ENCODE measurements at regions not wholly inside any gene's neighbourhood (a gene's known extent, or its start where the extent isn't known, plus 50 kb on each side); places are given as distances from the start of the nearest gene placed in this dataset.

DNA sequence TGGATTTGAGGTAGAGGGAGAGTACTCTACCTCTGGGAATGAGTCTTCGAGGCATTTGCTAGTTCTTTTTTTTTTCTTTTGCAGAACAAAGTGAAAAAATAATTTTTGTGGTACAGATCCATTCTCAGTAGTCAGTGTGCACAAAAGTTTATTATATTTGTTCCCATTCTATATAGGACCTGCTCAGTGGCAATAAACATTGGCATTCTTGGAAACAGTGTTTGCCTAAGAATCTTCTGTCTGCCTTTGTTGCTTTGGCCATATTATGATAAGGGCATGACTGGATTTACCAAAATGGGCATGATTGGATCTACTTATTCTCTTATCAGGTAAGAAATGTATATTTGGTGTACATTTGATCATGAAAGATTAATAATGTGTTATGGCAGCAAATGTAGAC lies 583.3 kb downstream of the PLCL1 start:
- Mint-ChIP-seq H3K36me3 (no peaks in the 10 kb centered on the region), H3K27ac (no peak overlapping the region), H3K4me3 (no peak overlapping the region), H3K9me3 (no peaks in the 10 kb centered on the region), H3K4me1 (no peaks in the 10 kb centered on the region), H3K27me3 (ENCODE audit: low read depth) (no peaks in the 10 kb centered on the region)
- DNase-seq (ENCODE audit: low spot score) (no peak), ATAC-seq (no peak)
- TF ChIP-seq NR1H2 (CRISPR knock-in tag; IDR thresholded peaks at IDR 0.05) (no peak), ZNF317 (CRISPR knock-in tag; IDR thresholded peaks at IDR 0.05; ENCODE audit: borderline replicate concordance, low read depth) (no peak), ELF4 (CRISPR knock-in tag; IDR thresholded peaks at IDR 0.05; ENCODE audit: low read depth) (no peak), FOXP1 (CRISPR knock-in tag; IDR thresholded peaks at IDR 0.05; ENCODE audit: borderline replicate concordance) (no peak), FOXJ3 (CRISPR knock-in tag; IDR thresholded peaks at IDR 0.05; ENCODE audit: borderline replicate concordance) (no peak), CREB1 (CRISPR knock-in tag; IDR thresholded peaks at IDR 0.05) (no peak), ZNF232 (CRISPR knock-in tag; IDR thresholded peaks at IDR 0.05) (no peak), NFE2L1 (CRISPR knock-in tag; IDR thresholded peaks at IDR 0.05) (no peak)
- TF ChIP-seq, protein P1, sequence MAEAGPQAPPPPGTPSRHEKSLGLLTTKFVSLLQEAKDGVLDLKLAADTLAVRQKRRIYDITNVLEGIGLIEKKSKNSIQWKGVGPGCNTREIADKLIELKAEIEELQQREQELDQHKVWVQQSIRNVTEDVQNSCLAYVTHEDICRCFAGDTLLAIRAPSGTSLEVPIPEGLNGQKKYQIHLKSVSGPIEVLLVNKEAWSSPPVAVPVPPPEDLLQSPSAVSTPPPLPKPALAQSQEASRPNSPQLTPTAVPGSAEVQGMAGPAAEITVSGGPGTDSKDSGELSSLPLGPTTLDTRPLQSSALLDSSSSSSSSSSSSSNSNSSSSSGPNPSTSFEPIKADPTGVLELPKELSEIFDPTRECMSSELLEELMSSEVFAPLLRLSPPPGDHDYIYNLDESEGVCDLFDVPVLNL (CRISPR knock-in tag; IDR thresholded peaks at IDR 0.05; ENCODE audit: borderline replicate concordance, low read depth) = no peak
- TF ChIP-seq, protein P2, sequence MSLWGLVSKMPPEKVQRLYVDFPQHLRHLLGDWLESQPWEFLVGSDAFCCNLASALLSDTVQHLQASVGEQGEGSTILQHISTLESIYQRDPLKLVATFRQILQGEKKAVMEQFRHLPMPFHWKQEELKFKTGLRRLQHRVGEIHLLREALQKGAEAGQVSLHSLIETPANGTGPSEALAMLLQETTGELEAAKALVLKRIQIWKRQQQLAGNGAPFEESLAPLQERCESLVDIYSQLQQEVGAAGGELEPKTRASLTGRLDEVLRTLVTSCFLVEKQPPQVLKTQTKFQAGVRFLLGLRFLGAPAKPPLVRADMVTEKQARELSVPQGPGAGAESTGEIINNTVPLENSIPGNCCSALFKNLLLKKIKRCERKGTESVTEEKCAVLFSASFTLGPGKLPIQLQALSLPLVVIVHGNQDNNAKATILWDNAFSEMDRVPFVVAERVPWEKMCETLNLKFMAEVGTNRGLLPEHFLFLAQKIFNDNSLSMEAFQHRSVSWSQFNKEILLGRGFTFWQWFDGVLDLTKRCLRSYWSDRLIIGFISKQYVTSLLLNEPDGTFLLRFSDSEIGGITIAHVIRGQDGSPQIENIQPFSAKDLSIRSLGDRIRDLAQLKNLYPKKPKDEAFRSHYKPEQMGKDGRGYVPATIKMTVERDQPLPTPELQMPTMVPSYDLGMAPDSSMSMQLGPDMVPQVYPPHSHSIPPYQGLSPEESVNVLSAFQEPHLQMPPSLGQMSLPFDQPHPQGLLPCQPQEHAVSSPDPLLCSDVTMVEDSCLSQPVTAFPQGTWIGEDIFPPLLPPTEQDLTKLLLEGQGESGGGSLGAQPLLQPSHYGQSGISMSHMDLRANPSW (CRISPR knock-in tag; conservative IDR thresholded peaks at IDR 0.05; ENCODE audit: low read depth) = no peak
- TF ChIP-seq, protein P3, sequence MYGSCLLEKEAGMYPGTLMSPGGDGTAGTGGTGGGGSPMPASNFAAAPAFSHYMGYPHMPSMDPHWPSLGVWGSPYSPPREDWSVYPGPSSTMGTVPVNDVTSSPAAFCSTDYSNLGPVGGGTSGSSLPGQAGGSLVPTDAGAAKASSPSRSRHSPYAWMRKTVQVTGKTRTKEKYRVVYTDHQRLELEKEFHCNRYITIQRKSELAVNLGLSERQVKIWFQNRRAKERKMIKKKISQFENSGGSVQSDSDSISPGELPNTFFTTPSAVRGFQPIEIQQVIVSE (CRISPR knock-in tag; IDR thresholded peaks at IDR 0.05; ENCODE audit: borderline replicate concordance) = no peak
- TF ChIP-seq, protein P4, sequence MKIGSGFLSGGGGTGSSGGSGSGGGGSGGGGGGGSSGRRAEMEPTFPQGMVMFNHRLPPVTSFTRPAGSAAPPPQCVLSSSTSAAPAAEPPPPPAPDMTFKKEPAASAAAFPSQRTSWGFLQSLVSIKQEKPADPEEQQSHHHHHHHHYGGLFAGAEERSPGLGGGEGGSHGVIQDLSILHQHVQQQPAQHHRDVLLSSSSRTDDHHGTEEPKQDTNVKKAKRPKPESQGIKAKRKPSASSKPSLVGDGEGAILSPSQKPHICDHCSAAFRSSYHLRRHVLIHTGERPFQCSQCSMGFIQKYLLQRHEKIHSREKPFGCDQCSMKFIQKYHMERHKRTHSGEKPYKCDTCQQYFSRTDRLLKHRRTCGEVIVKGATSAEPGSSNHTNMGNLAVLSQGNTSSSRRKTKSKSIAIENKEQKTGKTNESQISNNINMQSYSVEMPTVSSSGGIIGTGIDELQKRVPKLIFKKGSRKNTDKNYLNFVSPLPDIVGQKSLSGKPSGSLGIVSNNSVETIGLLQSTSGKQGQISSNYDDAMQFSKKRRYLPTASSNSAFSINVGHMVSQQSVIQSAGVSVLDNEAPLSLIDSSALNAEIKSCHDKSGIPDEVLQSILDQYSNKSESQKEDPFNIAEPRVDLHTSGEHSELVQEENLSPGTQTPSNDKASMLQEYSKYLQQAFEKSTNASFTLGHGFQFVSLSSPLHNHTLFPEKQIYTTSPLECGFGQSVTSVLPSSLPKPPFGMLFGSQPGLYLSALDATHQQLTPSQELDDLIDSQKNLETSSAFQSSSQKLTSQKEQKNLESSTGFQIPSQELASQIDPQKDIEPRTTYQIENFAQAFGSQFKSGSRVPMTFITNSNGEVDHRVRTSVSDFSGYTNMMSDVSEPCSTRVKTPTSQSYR (CRISPR knock-in tag; IDR thresholded peaks at IDR 0.05) = no peak
- TF ChIP-seq, protein P5, sequence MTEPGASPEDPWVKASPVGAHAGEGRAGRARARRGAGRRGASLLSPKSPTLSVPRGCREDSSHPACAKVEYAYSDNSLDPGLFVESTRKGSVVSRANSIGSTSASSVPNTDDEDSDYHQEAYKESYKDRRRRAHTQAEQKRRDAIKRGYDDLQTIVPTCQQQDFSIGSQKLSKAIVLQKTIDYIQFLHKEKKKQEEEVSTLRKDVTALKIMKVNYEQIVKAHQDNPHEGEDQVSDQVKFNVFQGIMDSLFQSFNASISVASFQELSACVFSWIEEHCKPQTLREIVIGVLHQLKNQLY (CRISPR knock-in tag; IDR thresholded peaks at IDR 0.05) = no peak
- TF ChIP-seq, protein P6, sequence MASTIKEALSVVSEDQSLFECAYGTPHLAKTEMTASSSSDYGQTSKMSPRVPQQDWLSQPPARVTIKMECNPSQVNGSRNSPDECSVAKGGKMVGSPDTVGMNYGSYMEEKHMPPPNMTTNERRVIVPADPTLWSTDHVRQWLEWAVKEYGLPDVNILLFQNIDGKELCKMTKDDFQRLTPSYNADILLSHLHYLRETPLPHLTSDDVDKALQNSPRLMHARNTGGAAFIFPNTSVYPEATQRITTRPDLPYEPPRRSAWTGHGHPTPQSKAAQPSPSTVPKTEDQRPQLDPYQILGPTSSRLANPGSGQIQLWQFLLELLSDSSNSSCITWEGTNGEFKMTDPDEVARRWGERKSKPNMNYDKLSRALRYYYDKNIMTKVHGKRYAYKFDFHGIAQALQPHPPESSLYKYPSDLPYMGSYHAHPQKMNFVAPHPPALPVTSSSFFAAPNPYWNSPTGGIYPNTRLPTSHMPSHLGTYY (CRISPR knock-in tag; IDR thresholded peaks at IDR 0.05) = no peak
- TF ChIP-seq, protein P7, sequence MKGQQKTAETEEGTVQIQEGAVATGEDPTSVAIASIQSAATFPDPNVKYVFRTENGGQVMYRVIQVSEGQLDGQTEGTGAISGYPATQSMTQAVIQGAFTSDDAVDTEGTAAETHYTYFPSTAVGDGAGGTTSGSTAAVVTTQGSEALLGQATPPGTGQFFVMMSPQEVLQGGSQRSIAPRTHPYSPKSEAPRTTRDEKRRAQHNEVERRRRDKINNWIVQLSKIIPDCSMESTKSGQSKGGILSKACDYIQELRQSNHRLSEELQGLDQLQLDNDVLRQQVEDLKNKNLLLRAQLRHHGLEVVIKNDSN (CRISPR knock-in tag; IDR thresholded peaks at IDR 0.05) = no peak
- ChIA-PET POLR2A (no interaction called here), CTCF (no interaction called here)

DNA sequence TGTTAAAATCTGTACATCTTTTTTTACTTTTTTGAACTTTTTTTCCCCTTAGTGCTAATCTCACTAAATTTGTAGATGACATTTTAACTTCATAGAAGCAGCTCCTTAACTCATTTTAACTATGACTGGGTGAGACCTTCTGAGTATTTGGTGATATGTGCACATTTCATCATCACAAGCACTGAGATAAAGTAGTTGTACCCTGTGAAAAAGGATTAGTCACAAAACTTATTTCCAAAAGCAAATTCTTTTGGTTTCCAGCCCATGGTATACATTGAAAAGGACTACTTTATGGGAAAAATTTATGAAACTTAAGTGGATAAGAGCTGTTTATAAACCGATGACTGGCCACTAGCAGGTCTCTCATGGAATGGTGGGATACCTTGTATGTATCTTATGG lies 581.5 kb downstream of the PLCL1 start:
- Mint-ChIP-seq H3K4me3 (no peak overlapping the region), H3K36me3 (no peaks in the 10 kb centered on the region), H3K4me1 (no peaks in the 10 kb centered on the region), H3K9me3 (no peaks in the 10 kb centered on the region), H3K27me3 (ENCODE audit: low read depth) (no peaks in the 10 kb centered on the region), H3K27ac (no peak overlapping the region)
- DNase-seq (ENCODE audit: low spot score) (no peak), ATAC-seq (no peak)
- ChIA-PET CTCF (no interaction called here), POLR2A (no interaction called here)
- no peak for TF ChIP-seq SP1 (CRISPR knock-in tag; conservative IDR thresholded peaks at IDR 0.05)
- TF ChIP-seq, protein P8, sequence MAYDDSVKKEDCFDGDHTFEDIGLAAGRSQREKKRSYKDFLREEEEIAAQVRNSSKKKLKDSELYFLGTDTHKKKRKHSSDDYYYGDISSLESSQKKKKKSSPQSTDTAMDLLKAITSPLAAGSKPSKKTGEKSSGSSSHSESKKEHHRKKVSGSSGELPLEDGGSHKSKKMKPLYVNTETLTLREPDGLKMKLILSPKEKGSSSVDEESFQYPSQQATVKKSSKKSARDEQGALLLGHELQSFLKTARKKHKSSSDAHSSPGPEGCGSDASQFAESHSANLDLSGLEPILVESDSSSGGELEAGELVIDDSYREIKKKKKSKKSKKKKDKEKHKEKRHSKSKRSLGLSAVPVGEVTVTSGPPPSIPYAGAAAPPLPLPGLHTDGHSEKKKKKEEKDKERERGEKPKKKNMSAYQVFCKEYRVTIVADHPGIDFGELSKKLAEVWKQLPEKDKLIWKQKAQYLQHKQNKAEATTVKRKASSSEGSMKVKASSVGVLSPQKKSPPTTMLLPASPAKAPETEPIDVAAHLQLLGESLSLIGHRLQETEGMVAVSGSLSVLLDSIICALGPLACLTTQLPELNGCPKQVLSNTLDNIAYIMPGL (CRISPR knock-in tag; IDR thresholded peaks at IDR 0.05) = no peak
- no peak for TF ChIP-seq IRF2 (CRISPR knock-in tag; IDR thresholded peaks at IDR 0.05; ENCODE audit: borderline replicate concordance, low read depth)
- TF ChIP-seq MYBL2 (CRISPR knock-in tag; IDR thresholded peaks at IDR 0.05) = no peak
- TF ChIP-seq SMAD4 (CRISPR knock-in tag; IDR thresholded peaks at IDR 0.05) = no peak
- no peak for TF ChIP-seq JAZF1 (CRISPR knock-in tag; IDR thresholded peaks at IDR 0.05)

Data from WTC11 (cell line).